SU-DHL-6 (cell line): ENCODE measurements at regions not wholly inside any gene's neighbourhood (a gene's known extent, or its start where the extent isn't known, plus 50 kb on each side); places are given as distances from the start of the nearest gene placed in this dataset.

Experiments
- EZH2phosphoT487 ChIP-seq: fragments of 200-600 bp; sonication (generic), shearing (Covaris generic); conservative IDR thresholded peaks from 2 replicates; pipeline ENCODE4 v1.6.1; 2018; ENCODE audit warnings: mild to moderate bottlenecking, antibody characterized with exemption, low read length, moderate library complexity, mixed read lengths
- TF ChIP-seq, protein P1 (sequence below): fragments of 200-600 bp; sonication (generic); IDR thresholded peaks from one replicate; pipeline ENCODE4 v1.5.1; 2017; ENCODE audit warnings: antibody characterized with exemption, mild to moderate bottlenecking, low read length, moderate library complexity; ENCODE audit not compliant: insufficient read depth, poor library complexity, severe bottlenecking

DNA sequence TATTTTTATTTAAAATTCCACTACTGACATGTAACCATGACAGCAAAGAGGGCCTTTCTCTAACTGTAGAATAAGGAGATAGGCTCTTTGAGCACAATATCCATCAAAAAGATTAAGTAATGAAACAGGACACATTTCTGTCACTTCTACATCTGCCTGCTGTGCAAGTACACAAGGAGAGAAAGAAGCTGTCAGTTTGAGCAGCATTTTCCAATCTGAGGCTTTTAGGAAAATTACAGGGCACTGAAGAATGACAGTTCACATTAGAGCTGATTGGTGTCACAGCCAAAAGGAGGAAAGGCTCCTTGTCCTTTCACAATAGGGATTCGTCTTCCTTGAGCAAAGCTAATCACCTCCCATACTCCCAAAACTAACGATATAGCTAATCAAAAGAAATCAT lies 158.8 kb upstream of the TAC1 start:
- TF ChIP-seq, protein P1, sequence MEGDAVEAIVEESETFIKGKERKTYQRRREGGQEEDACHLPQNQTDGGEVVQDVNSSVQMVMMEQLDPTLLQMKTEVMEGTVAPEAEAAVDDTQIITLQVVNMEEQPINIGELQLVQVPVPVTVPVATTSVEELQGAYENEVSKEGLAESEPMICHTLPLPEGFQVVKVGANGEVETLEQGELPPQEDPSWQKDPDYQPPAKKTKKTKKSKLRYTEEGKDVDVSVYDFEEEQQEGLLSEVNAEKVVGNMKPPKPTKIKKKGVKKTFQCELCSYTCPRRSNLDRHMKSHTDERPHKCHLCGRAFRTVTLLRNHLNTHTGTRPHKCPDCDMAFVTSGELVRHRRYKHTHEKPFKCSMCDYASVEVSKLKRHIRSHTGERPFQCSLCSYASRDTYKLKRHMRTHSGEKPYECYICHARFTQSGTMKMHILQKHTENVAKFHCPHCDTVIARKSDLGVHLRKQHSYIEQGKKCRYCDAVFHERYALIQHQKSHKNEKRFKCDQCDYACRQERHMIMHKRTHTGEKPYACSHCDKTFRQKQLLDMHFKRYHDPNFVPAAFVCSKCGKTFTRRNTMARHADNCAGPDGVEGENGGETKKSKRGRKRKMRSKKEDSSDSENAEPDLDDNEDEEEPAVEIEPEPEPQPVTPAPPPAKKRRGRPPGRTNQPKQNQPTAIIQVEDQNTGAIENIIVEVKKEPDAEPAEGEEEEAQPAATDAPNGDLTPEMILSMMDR: no peak
- TF ChIP-seq EZH2phosphoT487: no peak
